Tibial nerve (tissue), 4 donors: ENCODE measurements at regions not wholly inside any gene's neighbourhood (a gene's known extent, or its start where the extent isn't known, plus 50 kb on each side); places are given as distances from the start of the nearest gene placed in this dataset.

Experiments used
- DNase-seq, 2 donors: peaks; one replicate each; pipeline ENCODE4 v3.0.0-alpha.2; 2019; ENCODE audit warnings: low spot score in 2 of 2
- H3K27ac ChIP-seq, 4 donors: fragments of 200-600 bp; sonication (generic) in 3 of 4; one replicate each; pipeline ENCODE4 v1.5.1; 2017 to 2019; ENCODE audit warnings: mild to moderate bottlenecking in 1 of 4
- H3K27me3 ChIP-seq, 2 donors: fragments of 200-600 bp; sonication (generic) in 1 of 2; one replicate each; pipeline versions ENCODE4 v1.5.1 to v1.6.0; 2017 to 2019
- H3K36me3 ChIP-seq, 3 donors: fragments of 200-600 bp; sonication (generic); one replicate each; pipeline ENCODE4 v1.5.1; 2018 to 2019
- H3K4me1 ChIP-seq, 4 donors: fragments of 200-600 bp; sonication (generic) in 3 of 4; one replicate each; pipeline ENCODE4 v1.5.1; 2017 to 2019
- H3K4me3 ChIP-seq, 4 donors: fragments of 200-600 bp; sonication (generic) in 3 of 4; one replicate each; pipeline ENCODE4 v1.5.1; 2017 to 2019; ENCODE audit warnings: mild to moderate bottlenecking in 1 of 4, moderate library complexity in 1 of 4
- H3K9me3 ChIP-seq, 4 donors: fragments of 200-600 bp; sonication (generic) in 3 of 4; one replicate each; pipeline ENCODE4 v1.5.1; 2017 to 2019
- CTCF ChIP-seq, 5 experiments: fragments of 200-600 bp in 3 of 5; fragments of 450-650 bp in 2 of 5; sonication (generic) in 3 of 5; IDR thresholded peaks; one replicate each; pipeline ENCODE4 v1.5.1; 2016 to 2019; ENCODE audit warnings: antibody characterized with exemption in 5 of 5, mild to moderate bottlenecking in 3 of 5, moderate library complexity in 2 of 5
- EP300 ChIP-seq, 2 donors: sonication (generic); formaldehyde crosslinking; IDR thresholded peaks; one replicate each; pipeline ENCODE4 v1.6.1; 2017; ENCODE audit warnings: antibody characterized with exemption in 2 of 2, mild to moderate bottlenecking in 1 of 2
- POLR2A ChIP-seq, 2 donors: fragments of 450-650 bp; IDR thresholded peaks; one replicate each; pipeline ENCODE4 v1.6.1; 2017; ENCODE audit warnings: antibody characterized with exemption in 2 of 2, mild to moderate bottlenecking in 2 of 2, moderate library complexity in 2 of 2
- WGBS, 2 donors: methylation state at CpG; one replicate each; pipeline ENCODE4 v1.1.5; 2018; 5-methylcytosine and 5-hydroxymethylcytosine counted together

DNA sequence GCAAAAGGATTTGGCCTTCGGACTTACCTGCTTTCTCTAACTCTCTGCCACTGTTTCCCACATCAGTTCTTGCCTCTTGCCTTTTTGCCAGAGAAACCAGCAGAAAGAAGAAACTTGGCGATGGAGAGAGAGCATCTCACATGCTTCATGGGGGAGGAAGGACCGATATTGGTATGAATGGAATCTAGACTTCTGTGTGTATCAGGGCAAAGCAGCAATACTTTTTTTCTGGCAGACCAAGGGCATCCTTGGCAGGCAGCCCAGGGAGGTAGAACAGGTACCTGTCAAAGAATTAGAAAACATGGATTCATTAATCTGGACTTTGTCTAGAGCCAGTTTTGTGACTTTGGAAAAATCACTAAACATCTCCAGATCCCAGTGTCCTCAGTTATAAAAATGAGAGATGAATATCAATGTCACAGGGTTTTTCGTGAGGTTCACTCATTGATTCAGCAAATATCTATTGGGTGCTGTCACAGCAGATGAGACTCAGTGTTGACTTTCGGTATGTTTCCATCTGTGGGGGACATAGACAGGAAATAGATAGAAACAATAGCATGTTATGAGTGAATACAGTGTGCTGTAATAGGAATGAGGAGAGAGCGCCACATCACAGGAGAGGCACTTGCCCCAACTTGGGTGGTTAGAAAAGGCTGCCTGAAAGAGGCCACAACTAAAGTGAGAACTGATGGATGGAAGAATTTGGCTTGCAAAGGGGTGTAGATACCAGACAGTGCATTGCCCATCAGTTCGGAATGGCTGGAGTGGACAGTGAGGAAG lies 114.1 kb downstream of the CD83 start:
- 84 to 85% methylated on average over 7 of the region's 7 CpGs for WGBS, 2 donors
- no peaks in the 10 kb centered on the region for H3K27me3 ChIP-seq
- no peak for TF ChIP-seq CTCF (IDR thresholded peaks at IDR 0.05)
- TF ChIP-seq POLR2A (IDR thresholded peaks at IDR 0.05), result no peak
- no peak for TF ChIP-seq EP300 (IDR thresholded peaks at IDR 0.05)
- no peaks in the 10 kb centered on the region for H3K9me3 ChIP-seq
- H3K4me3 ChIP-seq, result no peak overlapping the region
- no peaks in the 10 kb centered on the region for H3K36me3 ChIP-seq
- no peak overlapping the region for H3K27ac ChIP-seq
- peaks cover 0 to 4% (median 0%) of the 10 kb centered on the region in 4 donors for H3K4me1 ChIP-seq
- DNase-seq, result no peak

GRCh38 chr6:14232889-14233288 lies 115.3 kb downstream of the CD83 start:
- DNase-seq, result no peak
- TF ChIP-seq POLR2A (IDR thresholded peaks at IDR 0.05) (no peak), EP300 (IDR thresholded peaks at IDR 0.05) (no peak), CTCF (IDR thresholded peaks at IDR 0.05) (no peak)
- Histone ChIP-seq H3K4me1 (peaks cover 0 to 4% (median 0%) of the 10 kb centered on the region in 4 donors), H3K4me3 (no peak overlapping the region), H3K36me3 (no peaks in the 10 kb centered on the region), H3K27me3 (no peaks in the 10 kb centered on the region), H3K27ac (no peak overlapping the region), H3K9me3 (no peaks in the 10 kb centered on the region)
- WGBS, 2 donors, result 88 to 95% methylated on average over 2 of the region's 2 CpGs

GRCh38 chr6:14235653-14236356 lies 118.2 kb downstream of the CD83 start:
- 60 to 67% methylated on average over 8 of the region's 8 CpGs for WGBS, 2 donors
- Histone ChIP-seq H3K4me1 (peaks cover 0 to 4% (median 0%) of the 10 kb centered on the region in 4 donors), H3K36me3 (no peaks in the 10 kb centered on the region), H3K9me3 (no peaks in the 10 kb centered on the region), H3K27ac (no peak overlapping the region), H3K4me3 (no peak overlapping the region), H3K27me3 (no peaks in the 10 kb centered on the region)
- no peak for TF ChIP-seq EP300 (IDR thresholded peaks at IDR 0.05)
- no peak for TF ChIP-seq CTCF (IDR thresholded peaks at IDR 0.05)
- no peak for TF ChIP-seq POLR2A (IDR thresholded peaks at IDR 0.05)
- DNase-seq, result no peak

- Histone ChIP-seq H3K4me3 (no peak overlapping the region), H3K27ac (no peak overlapping the region), H3K4me1 (peaks cover 0 to 4% (median 0%) of the 10 kb centered on the region in 4 donors), H3K9me3 (no peaks in the 10 kb centered on the region), H3K27me3 (no peaks in the 10 kb centered on the region), H3K36me3 (no peaks in the 10 kb centered on the region)
- TF ChIP-seq CTCF (IDR thresholded peaks at IDR 0.05) (no peak), EP300 (IDR thresholded peaks at IDR 0.05) (no peak), POLR2A (IDR thresholded peaks at IDR 0.05) (no peak)
- WGBS, 2 donors, result 98% methylated on average over 2 of the region's 2 CpGs
- no peak for DNase-seq
These were observed 121.5 kb downstream of the CD83 start for GRCh38 chr6:14239097-14239496.
